ENCODE measurements at regions not wholly inside any gene's neighbourhood (a gene's known extent, or its start where the extent isn't known, plus 50 kb on each side); places are given as distances from the start of the nearest gene placed in this dataset.

GRCh38 chr3:18250991-18251390 lies 174.1 kb downstream of the SATB1 start:
- FAIRE-seq (no peak), DNase-seq (no peak)
- H3K4me1 ChIP-seq (ENCODE audit: control insufficient read depth in 2 of 3, insufficient read depth in 2 of 3, low read depth in 1 of 3, low read length in 3 of 3): no peaks in the 10 kb centered on the region
- H3K9me3 ChIP-seq (ENCODE audit: control insufficient read depth in 2 of 3, insufficient read depth in 1 of 3, low read length in 3 of 3): no peaks in the 10 kb centered on the region
- H3K27ac ChIP-seq (ENCODE audit: low read depth in 2 of 2, low read length in 2 of 2): no peak overlapping the region
- intact Hi-C loops (cut with DNase I): no loop called here
- no peak overlapping the region for H3K4me3 ChIP-seq (ENCODE audit: low read length in 3 of 3)
- no peak for TF ChIP-seq CTCF (IDR thresholded peaks at IDR 0.05; ENCODE audit: borderline replicate concordance, extremely low read depth, insufficient read depth)
- H3K36me3 ChIP-seq (ENCODE audit: control insufficient read depth in 2 of 3, insufficient read depth in 3 of 3, low read length in 3 of 3): no peaks in the 10 kb centered on the region
- H3K27me3 ChIP-seq (ENCODE audit: control insufficient read depth, insufficient read depth, low read length): no peaks in the 10 kb centered on the region
- H3K9ac ChIP-seq (ENCODE audit: low read length in 3 of 3): no peak overlapping the region

- Histone ChIP-seq H3K27me3 (ENCODE audit: control insufficient read depth, insufficient read depth, low read length) (no peaks in the 10 kb centered on the region), H3K9me3 (ENCODE audit: control insufficient read depth in 2 of 3, insufficient read depth in 1 of 3, low read length in 3 of 3) (no peaks in the 10 kb centered on the region), H3K4me3 (ENCODE audit: low read length in 3 of 3) (no peak overlapping the region), H3K27ac (ENCODE audit: low read depth in 2 of 2, low read length in 2 of 2) (no peak overlapping the region), H3K9ac (ENCODE audit: low read length in 3 of 3) (no peak overlapping the region), H3K4me1 (ENCODE audit: control insufficient read depth in 2 of 3, insufficient read depth in 2 of 3, low read depth in 1 of 3, low read length in 3 of 3) (no peaks in the 10 kb centered on the region), H3K36me3 (ENCODE audit: control insufficient read depth in 2 of 3, insufficient read depth in 3 of 3, low read length in 3 of 3) (no peaks in the 10 kb centered on the region)
- DNase-seq: no peak
- no peak for TF ChIP-seq CTCF (IDR thresholded peaks at IDR 0.05; ENCODE audit: borderline replicate concordance, extremely low read depth, insufficient read depth)
- intact Hi-C loops (cut with DNase I): no loop called here
- no peak for FAIRE-seq
Measured at GRCh38 chr3:18249126-18249525, 176.0 kb downstream of the SATB1 start.

GRCh38 chr3:18247776-18248310 lies 177.3 kb downstream of the SATB1 start:
- intact Hi-C loops (cut with DNase I): no loop called here
- FAIRE-seq (no peak), DNase-seq (no peak)
- TF ChIP-seq CTCF (IDR thresholded peaks at IDR 0.05; ENCODE audit: borderline replicate concordance, extremely low read depth, insufficient read depth): no peak
- H3K9me3 ChIP-seq (ENCODE audit: control insufficient read depth in 2 of 3, insufficient read depth in 1 of 3, low read length in 3 of 3): no peaks in the 10 kb centered on the region
- no peaks in the 10 kb centered on the region for H3K36me3 ChIP-seq (ENCODE audit: control insufficient read depth in 2 of 3, insufficient read depth in 3 of 3, low read length in 3 of 3)
- H3K4me3 ChIP-seq (ENCODE audit: low read length in 3 of 3): no peak overlapping the region
- H3K27ac ChIP-seq (ENCODE audit: low read depth in 2 of 2, low read length in 2 of 2): no peak overlapping the region
- H3K27me3 ChIP-seq (ENCODE audit: control insufficient read depth, insufficient read depth, low read length): no peaks in the 10 kb centered on the region
- no peaks in the 10 kb centered on the region for H3K4me1 ChIP-seq (ENCODE audit: control insufficient read depth in 2 of 3, insufficient read depth in 2 of 3, low read depth in 1 of 3, low read length in 3 of 3)
- no peak overlapping the region for H3K9ac ChIP-seq (ENCODE audit: low read length in 3 of 3)

GRCh38 chr3:18247139-18247695 lies 177.9 kb downstream of the SATB1 start:
- DNase-seq (no peak), FAIRE-seq (no peak)
- Histone ChIP-seq H3K27me3 (ENCODE audit: control insufficient read depth, insufficient read depth, low read length) (no peaks in the 10 kb centered on the region), H3K27ac (ENCODE audit: low read depth in 2 of 2, low read length in 2 of 2) (no peak overlapping the region), H3K4me3 (ENCODE audit: low read length in 3 of 3) (no peak overlapping the region), H3K36me3 (ENCODE audit: control insufficient read depth in 2 of 3, insufficient read depth in 3 of 3, low read length in 3 of 3) (no peaks in the 10 kb centered on the region), H3K9me3 (ENCODE audit: control insufficient read depth in 2 of 3, insufficient read depth in 1 of 3, low read length in 3 of 3) (no peaks in the 10 kb centered on the region), H3K9ac (ENCODE audit: low read length in 3 of 3) (no peak overlapping the region), H3K4me1 (ENCODE audit: control insufficient read depth in 2 of 3, insufficient read depth in 2 of 3, low read depth in 1 of 3, low read length in 3 of 3) (no peaks in the 10 kb centered on the region)
- no peak for TF ChIP-seq CTCF (IDR thresholded peaks at IDR 0.05; ENCODE audit: borderline replicate concordance, extremely low read depth, insufficient read depth)
- intact Hi-C loops (cut with DNase I): no loop called here

Data from kidney (tissue), 13 donors.